GM10248 (cell line): ENCODE measurements at regions not wholly inside any gene's neighbourhood (a gene's known extent, or its start where the extent isn't known, plus 50 kb on each side); places are given as distances from the start of the nearest gene placed in this dataset.

Experiments used
- CTCF ChIA-PET: fragments of 300-600 bp; sonication (Branson Sonifier 250); formaldehyde crosslinking; extraction: SDS; loops from one replicate; lab custom pipeline; 2021; ENCODE audit warnings: antibody characterized with exemption; lab: Yijun Ruan, JAX
- POLR2A ChIA-PET: fragments of 350-650 bp; sonication (Branson Sonifier 250); formaldehyde crosslinking; extraction: SDS; loops from one replicate; lab custom pipeline; 2020; ENCODE audit warnings: antibody characterized with exemption; lab: Yijun Ruan, JAX
- DNase-seq: peaks from one replicate; pipeline ENCODE4 v3.0.0; 2012; ENCODE audit errors: extremely low spot score
- CTCF ChIP-seq: IDR thresholded peaks from 2 replicates; pipeline ENCODE4 v1.5.1; 2012; ENCODE audit warnings: mild to moderate bottlenecking, low read depth; ENCODE audit errors: extremely low read depth, missing control alignments, control extremely low read depth

GRCh38 chr10:43881657-43882056 lies 233.0 kb upstream of the ZNF32 start:
- POLR2A ChIA-PET: no interaction called here

DNA sequence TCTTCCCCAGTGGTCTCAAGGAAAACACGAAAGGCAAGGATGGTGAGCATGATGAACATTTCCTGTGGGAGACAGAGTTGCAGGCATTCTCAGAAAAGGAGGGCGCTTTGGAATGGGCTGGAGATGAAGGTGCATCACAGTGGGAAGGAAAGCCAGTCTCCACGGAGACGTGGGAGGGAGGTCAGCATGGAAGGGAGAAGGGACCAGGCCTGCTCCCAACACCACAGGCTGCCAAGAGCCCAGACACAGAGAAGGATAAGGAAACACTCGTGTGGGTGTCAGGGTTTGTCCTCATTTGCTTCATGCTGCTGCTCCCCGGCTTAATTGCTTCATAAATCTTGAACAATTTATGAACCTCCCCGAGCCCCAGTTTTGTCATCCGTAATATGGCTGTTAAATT lies 231.5 kb upstream of the ZNF32 start:
- POLR2A ChIA-PET: no interaction called here
- no peak for TF ChIP-seq CTCF

More at GRCh38 chr10:43881657-43882056, 233.0 kb upstream of the ZNF32 start:
- CTCF ChIA-PET: interaction anchor here (1.5 kb wide), 1 partner anchor 33 kb away, joined by 3 read pairs; no protein-coding TSS in a partner anchor
- TF ChIP-seq CTCF: no peak
- DNase-seq: no peak

GRCh38 chr10:43879742-43880141 lies 231.1 kb upstream of the ZNF32 start:
- no peak for TF ChIP-seq CTCF
- CTCF ChIA-PET: no interaction called here
- POLR2A ChIA-PET: no interaction called here
- no peak for DNase-seq

More for the DNA sequence above, 231.5 kb upstream of the ZNF32 start:
- CTCF ChIA-PET: no interaction called here
- no peak for DNase-seq

- CTCF ChIA-PET: no interaction called here
- POLR2A ChIA-PET: no interaction called here
- no peak for TF ChIP-seq CTCF
- DNase-seq: no peak
Measured at GRCh38 chr10:43879162-43879561, 230.5 kb upstream of the ZNF32 start.

DNA sequence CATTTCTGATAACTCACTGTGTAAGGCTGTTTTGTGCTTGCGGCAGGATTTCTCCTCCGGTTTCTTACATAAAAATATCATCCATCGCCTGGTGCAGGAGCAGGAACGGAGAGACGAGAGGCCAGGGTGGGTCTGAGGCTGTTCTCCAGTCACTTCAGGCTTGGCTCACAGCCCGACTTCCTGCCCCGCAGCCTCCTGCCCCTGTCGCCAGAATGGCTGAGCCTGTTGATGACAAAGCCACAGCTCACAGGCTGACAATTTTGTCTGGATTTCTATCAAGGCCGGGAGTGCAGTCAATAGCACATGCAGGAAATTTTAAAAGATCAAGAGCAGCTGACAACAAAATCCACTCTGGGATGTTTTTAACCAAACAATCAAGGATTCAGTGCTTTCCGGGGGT lies 229.7 kb upstream of the ZNF32 start:
- POLR2A ChIA-PET: no interaction called here
- CTCF ChIA-PET: interaction anchor here (1.0 to 1.8 kb wide), 2 partner anchors 14 to 40 kb away, joined by 3 to 5 read pairs; no protein-coding TSS in a partner anchor
- TF ChIP-seq CTCF: no peak
- DNase-seq: no peak

GRCh38 chr10:43876976-43877375 lies 228.3 kb upstream of the ZNF32 start:
- no peak for DNase-seq
- TF ChIP-seq CTCF: no peak
- ChIA-PET CTCF (interaction anchor here (1.8 kb wide), 1 partner anchor 16 kb away, joined by 5 read pairs; no protein-coding TSS in a partner anchor), POLR2A (no interaction called here)

GRCh38 chr10:43874984-43875383 lies 226.3 kb upstream of the ZNF32 start:
- ChIA-PET CTCF (no interaction called here), POLR2A (no interaction called here)
- no peak for DNase-seq
- TF ChIP-seq CTCF: no peak
